WTC11 (cell line): ENCODE measurements at regions not wholly inside any gene's neighbourhood (a gene's known extent, or its start where the extent isn't known, plus 50 kb on each side); places are given as distances from the start of the nearest gene placed in this dataset.

Source experiments
- ATAC-seq: fragments of 200-7000 bp; cut with Tn5 transposase; 2 replicates; pipeline ENCODE4 v1.10.0; 2021; ENCODE audit warnings: mild to moderate bottlenecking, moderate library complexity
- CTCF ChIA-PET: fragments of 300-600 bp; sonication (Branson Sonifier 250); formaldehyde crosslinking; loops from one replicate; lab custom pipeline; 2021; ENCODE audit warnings: antibody characterized with exemption; lab: Charles Lee
- POLR2A ChIA-PET: fragments of 350-600 bp; sonication (Branson Sonifier 250); formaldehyde crosslinking; loops from one replicate; lab custom pipeline; 2021; ENCODE audit warnings: antibody characterized with exemption; lab: Charles Lee
- DNase-seq: peaks from one replicate; pipeline ENCODE4 v3.0.0; 2021; ENCODE audit warnings: low spot score
- H3K27ac Mint-ChIP-seq: 2 replicates; pipeline ENCODE4 v1.8.0; 2021; ENCODE audit warnings: mixed read lengths
- H3K27me3 Mint-ChIP-seq: 2 replicates; pipeline ENCODE4 v1.8.0; 2021; ENCODE audit warnings: low read depth, mild to moderate bottlenecking, moderate library complexity, mixed read lengths
- H3K36me3 Mint-ChIP-seq: 2 replicates; pipeline ENCODE4 v1.8.0; 2021; ENCODE audit warnings: mixed read lengths
- H3K4me1 Mint-ChIP-seq: 2 replicates; pipeline ENCODE4 v1.8.0; 2022; ENCODE audit warnings: mixed read lengths
- H3K4me3 Mint-ChIP-seq: 2 replicates; pipeline ENCODE4 v1.8.0; 2021; ENCODE audit warnings: mild to moderate bottlenecking, moderate library complexity, mixed read lengths
- H3K9me3 Mint-ChIP-seq: 2 replicates; pipeline ENCODE4 v1.8.0; 2021; ENCODE audit warnings: mixed read lengths
- ATF2 ChIP-seq: sonication (generic); formaldehyde crosslinking; IDR thresholded peaks from 2 replicates; pipeline ENCODE4 v1.8.1; 2022; ENCODE audit warnings: low read depth, missing genetic modification reagents, borderline replicate concordance
- E2F4 ChIP-seq: sonication (generic); formaldehyde crosslinking; IDR thresholded peaks from 2 replicates; pipeline ENCODE4 v1.8.1; 2022; ENCODE audit warnings: low read depth, mild to moderate bottlenecking, moderate library complexity, missing genetic modification reagents, borderline replicate concordance
- E2F5 ChIP-seq: sonication (generic); formaldehyde crosslinking; IDR thresholded peaks from 2 replicates; pipeline ENCODE4 v1.8.1; 2022; ENCODE audit warnings: mild to moderate bottlenecking, moderate library complexity, missing genetic modification reagents
- ESRRA ChIP-seq: sonication (generic); formaldehyde crosslinking; IDR thresholded peaks from 2 replicates; pipeline ENCODE4 v1.8.1; 2022; ENCODE audit warnings: mild to moderate bottlenecking, missing genetic modification reagents, borderline replicate concordance
- FOXK1 ChIP-seq: sonication (generic); formaldehyde crosslinking; IDR thresholded peaks from 2 replicates; pipeline ENCODE4 v1.8.0; 2022; ENCODE audit warnings: mild to moderate bottlenecking, moderate library complexity, missing genetic modification reagents
- FOXP1 ChIP-seq: sonication (generic); formaldehyde crosslinking; IDR thresholded peaks from 2 replicates; pipeline ENCODE4 v1.8.0; 2022; ENCODE audit warnings: missing genetic modification reagents, mild to moderate bottlenecking, moderate library complexity, borderline replicate concordance
- GABPB1 ChIP-seq: sonication (generic); formaldehyde crosslinking; IDR thresholded peaks from 2 replicates; pipeline ENCODE4 v1.8.1; 2023; ENCODE audit warnings: mild to moderate bottlenecking, missing genetic modification reagents
- GRHL2 ChIP-seq: fragments of 250-450 bp; sonication (Bioruptor Pico); IDR thresholded peaks from 2 replicates; pipeline ENCODE4 v1.8.0; 2022; ENCODE audit warnings: mild to moderate bottlenecking, moderate library complexity; ENCODE audit not compliant: insufficient replicate concordance, severe bottlenecking
- GTF2I ChIP-seq: fragments of 250-450 bp; sonication (Bioruptor Pico); conservative IDR thresholded peaks from 2 replicates; pipeline ENCODE4 v1.4.0; 2021; ENCODE audit warnings: mild to moderate bottlenecking
- IRF1 ChIP-seq: sonication (generic); formaldehyde crosslinking; IDR thresholded peaks from 2 replicates; pipeline ENCODE4 v1.8.0; 2023; ENCODE audit warnings: missing genetic modification reagents
- JUN ChIP-seq: sonication (generic); formaldehyde crosslinking; IDR thresholded peaks from 2 replicates; pipeline ENCODE4 v1.8.0; 2023; ENCODE audit warnings: mild to moderate bottlenecking, missing genetic modification reagents
- MYBL2 ChIP-seq: sonication (generic); formaldehyde crosslinking; IDR thresholded peaks from 2 replicates; pipeline ENCODE4 v1.8.1; 2023; ENCODE audit warnings: mild to moderate bottlenecking, moderate library complexity, missing genetic modification reagents
- NFATC4 ChIP-seq: fragments of 250-450 bp; sonication (Bioruptor Pico); IDR thresholded peaks from 2 replicates; pipeline ENCODE4 v1.9.0; 2021; ENCODE audit warnings: mild to moderate bottlenecking
- NFE2L1 ChIP-seq: sonication (generic); formaldehyde crosslinking; IDR thresholded peaks from 2 replicates; pipeline ENCODE4 v1.8.1; 2023; ENCODE audit warnings: missing genetic modification reagents
- OVOL2 ChIP-seq: fragments of 250-450 bp; sonication (Bioruptor Pico); IDR thresholded peaks from 2 replicates; pipeline ENCODE4 v1.9.0; 2021; ENCODE audit warnings: mild to moderate bottlenecking, borderline replicate concordance
- PRDM15 ChIP-seq: sonication (generic); formaldehyde crosslinking; IDR thresholded peaks from 2 replicates; pipeline ENCODE4 v1.8.0; 2022; ENCODE audit warnings: missing genetic modification reagents
- SMAD4 ChIP-seq: sonication (generic); formaldehyde crosslinking; IDR thresholded peaks from 2 replicates; pipeline ENCODE4 v1.8.0; 2022; ENCODE audit warnings: mild to moderate bottlenecking, missing genetic modification reagents
- SOX15 ChIP-seq: fragments of 250-450 bp; sonication (Bioruptor Pico); IDR thresholded peaks from 2 replicates; pipeline ENCODE4 v1.9.0; 2021; ENCODE audit warnings: mild to moderate bottlenecking
- SP1 ChIP-seq: sonication (generic); formaldehyde crosslinking; conservative IDR thresholded peaks from 2 replicates; pipeline ENCODE4 v1.8.1; 2022; ENCODE audit warnings: missing genetic modification reagents
- TP53 ChIP-seq: sonication (generic); formaldehyde crosslinking; IDR thresholded peaks from 2 replicates; pipeline ENCODE4 v1.8.1; 2023; ENCODE audit warnings: mild to moderate bottlenecking, missing genetic modification reagents
- USF1 ChIP-seq: sonication (generic); formaldehyde crosslinking; IDR thresholded peaks from 2 replicates; pipeline ENCODE4 v1.8.0; 2022; ENCODE audit warnings: mild to moderate bottlenecking, missing genetic modification reagents
- USF2 ChIP-seq: sonication (generic); formaldehyde crosslinking; IDR thresholded peaks from 2 replicates; pipeline ENCODE4 v1.8.1; 2023; ENCODE audit warnings: mild to moderate bottlenecking, missing genetic modification reagents, moderate library complexity
- ZBTB21 ChIP-seq: sonication (generic); formaldehyde crosslinking; IDR thresholded peaks from 2 replicates; pipeline ENCODE4 v1.8.1; 2023; ENCODE audit warnings: mild to moderate bottlenecking, missing genetic modification reagents, borderline replicate concordance
- ZNF317 ChIP-seq: sonication (generic); formaldehyde crosslinking; IDR thresholded peaks from 2 replicates; pipeline ENCODE4 v1.8.1; 2023; ENCODE audit warnings: low read depth, mild to moderate bottlenecking, moderate library complexity, missing genetic modification reagents, borderline replicate concordance
- ZNF512 ChIP-seq: sonication (generic); formaldehyde crosslinking; IDR thresholded peaks from 2 replicates; pipeline ENCODE4 v1.8.1; 2022; ENCODE audit warnings: missing genetic modification reagents, borderline replicate concordance

- CTCF ChIA-PET, result interaction anchor here (1.4 kb wide), 1 partner anchor 24 kb away, joined by 3 read pairs; no protein-coding TSS in a partner anchor
- TF ChIP-seq GTF2I (no peak), ZNF317 (no peak), SMAD4 (CRISPR knock-in tag) (no peak), SOX15 (CRISPR knock-in tag) (no peak), PRDM15 (CRISPR knock-in tag) (no peak), MYBL2 (CRISPR knock-in tag) (no peak), JUN (CRISPR knock-in tag) (no peak), NFE2L1 (no peak), TP53 (no peak), NFATC4 (CRISPR knock-in tag) (no peak), FOXK1 (CRISPR knock-in tag) (no peak), FOXP1 (CRISPR knock-in tag) (no peak), GRHL2 (CRISPR knock-in tag) (no peak)
- Mint-ChIP-seq H3K27me3 (peaks cover 16% of the 10 kb centered on the region), H3K36me3 (no peaks in the 10 kb centered on the region), H3K4me3 (no peak overlapping the region), H3K9me3 (no peaks in the 10 kb centered on the region), H3K27ac (no peak overlapping the region), H3K4me1 (peaks cover 16% of the 10 kb centered on the region)
- DNase-seq (no peak), ATAC-seq (no peak)
- POLR2A ChIA-PET, result no interaction called here
These were observed 55.6 kb upstream of the CISTR start for GRCh38 chr12:53807322-53807860.

GRCh38 chr12:53808023-53808705 lies 56.4 kb upstream of the CISTR start:
- no peaks in the 10 kb centered on the region for H3K9me3 Mint-ChIP-seq
- H3K4me1 Mint-ChIP-seq, result peaks cover 16% of the 10 kb centered on the region
- no peak overlapping the region for H3K27ac Mint-ChIP-seq
- H3K27me3 Mint-ChIP-seq, result peaks cover 12% of the 10 kb centered on the region
- ChIA-PET CTCF (no interaction called here), POLR2A (no interaction called here)
- no peak overlapping the region for H3K4me3 Mint-ChIP-seq
- no peaks in the 10 kb centered on the region for H3K36me3 Mint-ChIP-seq
- DNase-seq, result no peak
- ATAC-seq, result no peak
- TF ChIP-seq ZNF512 (no peak), USF2 (CRISPR knock-in tag) (no peak), IRF1 (CRISPR knock-in tag) (no peak), ZBTB21 (no peak), SP1 (CRISPR knock-in tag) (no peak), USF1 (no peak), ESRRA (CRISPR knock-in tag) (no peak), E2F5 (CRISPR knock-in tag) (no peak), OVOL2 (CRISPR knock-in tag) (no peak), ATF2 (no peak), SMAD4 (CRISPR knock-in tag) (no peak), NFATC4 (CRISPR knock-in tag) (no peak), E2F4 (CRISPR knock-in tag) (no peak), GABPB1 (CRISPR knock-in tag) (no peak)
